ENCODE measurements at regions not wholly inside any gene's neighbourhood (a gene's known extent, or its start where the extent isn't known, plus 50 kb on each side); places are given as distances from the start of the nearest gene placed in this dataset.
A peak's percentile ranks its signal among the peaks of the same experiment; 100 is the strongest.

DNA sequence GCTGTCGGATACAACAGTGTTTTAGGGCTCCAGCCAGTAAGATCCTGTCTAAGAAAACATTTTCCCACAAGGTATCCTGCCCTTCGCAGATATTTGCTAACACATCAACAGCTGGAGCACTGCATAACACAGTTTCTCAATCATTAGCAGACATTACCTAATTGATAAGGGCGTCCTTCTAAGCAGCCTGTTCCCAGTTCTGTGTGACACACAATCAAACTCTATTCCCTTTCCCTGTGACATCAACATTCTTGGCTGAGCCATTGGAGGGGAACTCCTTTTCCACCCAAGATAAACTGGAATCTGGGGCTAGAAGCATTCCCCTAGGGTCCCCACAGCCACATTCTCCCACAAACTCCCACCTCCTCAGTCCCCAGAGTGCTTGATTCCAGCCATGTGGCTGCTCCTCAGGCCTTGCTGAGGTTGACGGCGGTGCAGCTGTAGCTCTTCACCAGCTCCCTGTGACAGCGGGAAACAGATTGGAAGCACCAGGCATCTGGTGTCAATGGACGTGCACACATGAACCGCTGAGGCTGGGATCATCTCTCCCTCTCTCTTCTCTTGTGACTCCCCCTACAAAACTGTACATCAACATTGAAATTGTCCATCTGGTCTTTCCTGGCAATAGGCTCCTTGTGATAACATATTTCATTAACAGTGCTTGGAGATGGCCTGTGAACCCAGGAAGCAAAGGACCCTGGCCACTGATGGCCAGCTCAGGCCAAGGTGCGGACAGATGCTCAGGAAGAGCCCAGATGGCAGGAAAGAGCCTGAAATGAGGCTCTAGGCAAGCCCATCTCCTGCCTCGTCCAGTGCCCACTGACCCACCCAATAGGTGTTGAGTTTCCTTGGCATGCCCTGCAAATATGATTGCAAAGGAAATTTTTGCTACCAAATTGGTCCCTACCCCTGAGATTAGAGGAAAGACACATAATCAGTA, 131.1 kb upstream of the TBX20 start:
- no peak for DNase-seq

GRCh38 chr7:35380739-35381224, 126.9 kb upstream of the TBX20 start:
- no peak for DNase-seq

DNA sequence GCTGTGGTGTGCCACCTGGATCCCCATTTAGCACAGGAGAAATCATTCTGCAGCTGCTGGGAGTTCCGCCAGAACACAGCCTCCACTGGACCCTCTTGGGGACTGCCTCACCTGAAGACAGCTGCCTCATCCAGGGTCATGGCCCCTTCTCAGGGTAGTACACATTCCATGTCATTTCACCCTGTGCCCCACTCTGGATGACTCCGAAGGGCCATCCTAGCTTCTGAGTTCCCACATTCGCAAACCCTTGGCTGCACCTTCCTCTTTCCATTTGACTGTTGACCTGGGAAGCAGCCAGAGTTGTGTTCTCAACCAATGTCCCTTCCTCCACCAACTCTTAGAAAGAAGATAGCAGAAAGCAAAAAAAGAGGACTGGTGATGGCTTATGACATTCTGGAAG, 125.6 kb upstream of the TBX20 start:
- no peak for DNase-seq

DNA sequence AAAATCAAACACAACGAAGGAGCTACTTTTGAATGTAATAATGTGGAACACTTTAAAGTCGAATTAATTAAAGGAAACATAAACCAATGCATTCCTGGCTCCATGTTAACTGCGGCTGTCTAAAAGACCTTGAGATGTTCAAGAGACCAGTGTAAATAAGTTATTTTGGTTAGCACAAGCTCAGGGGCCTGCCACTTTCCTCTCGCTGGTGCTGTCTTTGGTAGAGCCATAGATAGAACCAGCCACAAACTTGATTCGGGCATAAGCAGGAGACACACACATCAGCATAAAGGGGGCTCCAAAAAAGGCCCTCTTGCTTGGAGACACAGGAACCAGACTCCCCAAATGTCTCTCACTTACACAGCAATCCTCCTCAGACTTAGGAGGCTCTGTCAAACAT, 121.6 kb upstream of the TBX20 start:
- no peak for DNase-seq

DNA sequence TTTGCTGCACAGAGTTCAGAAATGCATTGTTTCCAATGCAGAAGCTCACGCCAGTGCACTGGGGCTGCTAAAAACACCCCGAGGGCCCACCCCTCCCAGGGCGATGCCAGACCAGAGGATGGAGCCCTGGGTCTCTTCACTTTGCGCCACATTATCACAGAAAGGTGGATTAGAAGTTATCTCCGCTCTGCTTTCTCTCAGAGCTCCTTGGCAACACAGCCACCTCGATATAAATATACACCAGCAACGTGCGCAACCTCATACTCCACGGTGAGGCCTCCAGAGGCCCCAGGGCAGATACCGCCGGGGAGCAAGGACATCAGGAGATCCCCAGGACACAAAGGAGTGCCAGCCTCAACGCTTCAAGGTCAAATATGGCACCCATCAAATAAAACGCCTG, 121.0 kb upstream of the TBX20 start:
- no peak for DNase-seq

- DNase-seq: no peak
These were observed 117.3 kb upstream of the TBX20 start for GRCh38 chr7:35371221-35371620.

- DNase-seq: no peak
These were observed 116.8 kb upstream of the TBX20 start for GRCh38 chr7:35370687-35371086.

DNA sequence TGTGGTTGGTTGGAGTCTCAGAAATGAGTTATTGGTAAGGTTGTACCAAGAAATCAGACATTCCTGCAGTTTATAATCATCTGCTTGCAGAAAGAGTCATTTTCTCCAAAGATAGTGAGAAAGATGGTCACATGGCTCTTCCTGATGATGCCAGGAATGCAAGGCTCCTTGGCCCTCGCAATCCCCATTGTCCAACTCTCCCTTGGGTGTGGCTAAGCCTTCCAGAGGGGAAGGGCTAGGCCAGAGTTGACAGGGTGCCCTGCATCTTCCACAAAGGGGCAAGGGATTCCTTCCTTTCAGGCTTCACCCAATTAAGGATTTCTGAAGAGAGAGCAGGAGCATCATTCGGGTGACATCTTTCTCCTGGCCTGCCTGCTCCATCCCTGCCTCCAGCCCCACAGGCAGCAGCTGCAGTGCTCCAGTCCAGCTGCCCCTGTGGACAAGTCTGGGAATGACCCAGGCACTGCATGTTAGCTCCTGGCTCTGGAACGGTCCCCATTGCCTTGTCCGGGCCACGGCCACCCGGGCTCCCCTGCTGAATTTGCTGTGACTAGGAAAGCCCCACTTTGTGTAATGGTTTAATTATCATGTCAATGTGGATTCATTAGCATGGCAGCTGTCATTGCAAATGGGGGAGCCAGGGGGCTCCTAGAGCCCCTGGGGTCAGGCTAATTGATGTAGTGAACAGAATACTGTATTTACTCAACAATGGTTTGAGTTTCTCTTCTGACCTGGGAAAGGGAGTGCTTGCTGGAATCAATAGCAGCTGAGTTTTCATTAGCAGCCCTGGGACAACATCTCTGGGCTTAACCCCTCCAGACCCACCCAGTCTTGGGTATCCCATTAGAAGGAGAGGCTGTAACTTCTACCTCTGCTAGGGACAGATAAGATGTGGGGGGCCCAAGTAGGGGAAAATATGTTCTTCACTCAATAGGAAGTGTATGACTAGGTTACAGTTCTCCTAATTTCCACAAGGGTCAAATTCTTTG, 112.6 kb upstream of the TBX20 start:
- peak; percentile 50 for DNase-seq

GRCh38 chr7:35365523-35365922, 111.6 kb upstream of the TBX20 start:
- no peak for DNase-seq

- DNase-seq: no peak
These were observed 108.4 kb upstream of the TBX20 start for GRCh38 chr7:35362341-35362740.

DNA sequence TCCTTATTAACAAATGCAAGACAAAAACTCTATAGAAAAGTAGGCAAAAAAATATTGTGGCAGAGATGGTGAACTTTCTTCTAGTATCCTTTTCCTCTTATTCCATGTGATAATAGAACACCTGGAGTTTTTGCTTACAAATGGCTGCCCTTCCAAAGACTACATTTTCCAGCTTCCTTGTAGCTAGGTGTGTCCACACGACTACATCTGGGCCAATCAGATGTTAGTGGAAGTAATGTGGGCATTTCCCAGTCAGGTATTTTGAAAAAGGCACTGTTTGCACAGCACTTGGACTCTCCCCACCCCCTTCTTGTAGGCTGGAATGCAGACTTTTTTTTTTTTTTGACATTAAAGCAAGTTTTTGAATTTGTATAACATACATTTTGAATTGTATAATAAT, 105.5 kb upstream of the TBX20 start:
- DNase-seq: peak; percentile 52

DNA sequence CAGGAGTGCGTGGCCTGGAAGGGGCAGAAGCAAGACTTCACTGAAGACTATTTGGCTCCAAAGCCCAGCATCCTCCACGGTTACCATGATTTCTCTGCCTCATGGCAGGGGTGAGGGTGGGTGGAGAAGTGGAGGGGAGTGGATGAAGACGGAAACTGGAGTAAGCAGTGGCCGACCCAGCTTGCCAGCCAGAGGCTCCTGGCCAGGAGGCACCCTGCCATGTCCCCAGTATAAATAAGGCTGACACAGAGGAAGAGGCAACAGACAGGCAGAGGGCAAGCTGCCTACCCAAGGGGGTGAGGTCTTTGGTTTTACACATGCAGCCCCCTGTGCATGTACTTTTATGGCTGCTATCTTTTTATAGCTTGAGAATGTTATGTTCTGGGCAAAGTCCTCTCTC, 102.6 kb upstream of the TBX20 start:
- no peak for DNase-seq

DNA sequence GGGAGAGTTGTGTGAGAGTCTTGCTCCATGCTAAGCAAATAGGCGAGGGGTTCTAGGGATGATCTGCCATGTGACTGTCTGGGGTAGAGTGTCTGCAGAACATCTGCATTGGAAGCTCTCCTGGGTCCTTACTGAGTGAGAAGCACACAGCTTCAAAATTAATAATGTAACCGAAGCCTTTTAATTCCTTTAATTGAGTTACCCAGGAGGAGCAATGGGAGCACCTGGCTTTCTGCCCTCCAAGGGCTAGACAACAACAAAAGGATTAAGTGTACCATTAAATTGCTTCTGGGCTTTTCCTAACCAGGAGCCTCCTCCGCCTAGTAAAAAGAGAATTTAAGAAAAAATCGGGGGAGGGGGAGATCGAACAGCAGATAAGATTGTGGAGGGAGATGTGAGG, 102.0 kb upstream of the TBX20 start:
- peak; percentile 55 for DNase-seq

DNA sequence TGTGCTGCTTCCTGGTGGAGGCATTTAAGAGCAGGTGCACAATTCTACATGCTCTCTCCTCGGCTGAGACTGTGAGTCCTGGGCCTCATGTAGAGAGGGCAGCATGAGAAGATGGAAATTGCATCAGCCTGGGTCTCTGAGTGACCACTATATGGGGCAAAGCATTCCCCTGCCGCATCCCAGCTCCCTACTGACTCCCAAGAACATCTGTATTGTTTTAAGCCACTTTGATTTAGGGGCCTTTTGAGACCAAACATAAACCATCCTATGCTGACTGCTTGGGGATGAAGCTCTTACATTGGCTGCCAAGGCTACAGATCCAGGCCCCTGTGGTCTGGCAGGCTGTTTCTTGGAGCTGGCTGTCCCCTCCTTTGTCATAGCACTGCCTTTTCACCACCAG, 101.3 kb upstream of the TBX20 start:
- DNase-seq: no peak

- no peak for DNase-seq
These were observed 99.6 kb upstream of the TBX20 start for GRCh38 chr7:35353481-35353880.

GRCh38 chr7:35351466-35351865, 97.6 kb upstream of the TBX20 start:
- DNase-seq: no peak

DNA sequence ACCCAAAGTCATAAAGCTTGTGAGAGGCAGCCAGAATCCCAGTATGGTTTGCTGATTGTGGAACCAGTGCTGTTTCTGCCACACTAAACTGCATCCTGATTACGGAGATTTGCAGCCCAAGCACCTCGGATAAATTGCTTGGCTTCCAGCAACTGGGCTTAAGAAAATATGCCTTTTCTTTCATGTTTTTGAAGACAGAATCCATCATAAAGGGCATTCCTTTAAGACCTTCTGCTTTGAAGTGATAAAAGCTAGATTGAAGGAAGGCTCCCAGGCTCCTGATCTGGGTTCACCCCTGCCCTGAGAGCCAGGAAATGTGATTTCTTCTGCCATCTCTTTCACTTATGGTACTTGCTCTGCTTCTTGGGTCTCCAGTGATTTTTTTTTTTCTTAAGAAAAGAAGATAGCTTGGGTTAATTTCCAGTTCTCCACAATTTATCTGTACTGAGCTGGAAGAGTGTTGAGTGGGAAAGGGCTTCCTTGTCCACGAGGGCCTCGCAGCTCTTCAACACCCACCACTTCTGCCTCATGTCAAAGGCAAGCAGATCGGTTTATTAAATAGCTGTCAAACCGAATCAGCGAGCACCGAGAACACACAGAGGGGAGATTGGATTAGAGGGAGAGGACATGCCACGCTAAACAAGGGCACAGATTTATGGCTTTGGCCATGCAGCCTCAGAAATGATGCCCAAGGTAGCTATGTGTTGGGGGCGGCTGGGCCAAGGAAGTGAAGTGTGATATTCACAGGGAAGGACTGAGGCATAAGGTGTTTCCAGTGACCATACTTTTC, 94.9 kb upstream of the TBX20 start:
- DNase-seq: no peak

GRCh38 chr7:35342786-35343185, 88.9 kb upstream of the TBX20 start:
- DNase-seq: no peak

DNA sequence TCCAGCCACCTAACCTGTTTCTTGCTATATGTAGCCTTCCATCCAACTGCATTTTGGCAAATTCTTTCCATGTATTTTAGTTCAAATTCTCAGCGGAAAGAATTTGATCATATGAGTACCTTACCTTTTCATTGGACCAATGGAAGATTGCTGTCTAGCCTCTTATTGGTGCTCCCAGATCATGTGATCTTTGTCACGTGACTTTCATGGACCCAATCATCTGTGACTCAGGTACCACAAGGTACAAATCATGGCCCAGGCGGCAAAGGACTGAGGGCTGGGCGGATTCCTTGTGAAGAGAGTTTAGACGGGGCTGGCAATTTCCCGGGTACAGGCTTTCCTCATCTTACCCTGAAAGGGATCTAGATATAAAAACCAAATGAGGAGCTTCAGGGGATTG, 85.9 kb upstream of the TBX20 start:
- no peak for DNase-seq

DNA sequence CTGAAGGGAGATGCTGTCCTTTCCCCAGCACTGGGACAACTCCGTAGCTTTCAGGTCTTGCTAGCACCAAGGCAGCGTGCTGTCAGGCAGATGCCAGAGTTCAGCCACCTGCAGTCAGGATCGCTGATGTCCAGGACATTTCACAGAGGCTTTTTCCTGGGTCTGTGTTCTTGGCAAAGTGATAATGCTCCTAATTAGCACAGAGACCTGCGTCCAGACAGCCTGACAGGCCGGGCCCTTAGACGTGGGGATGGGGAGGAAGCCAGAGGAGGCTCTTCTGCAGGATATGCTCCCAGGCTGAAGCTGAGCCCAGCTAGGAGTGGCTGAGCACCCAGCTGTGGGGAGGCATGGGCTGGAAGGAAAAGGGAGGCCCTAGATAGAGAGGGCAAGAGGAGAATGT, 82.5 kb upstream of the TBX20 start:
- DNase-seq: no peak

- DNase-seq: no peak
These were observed 80.6 kb upstream of the TBX20 start for GRCh38 chr7:35334506-35334905.

GRCh38 chr7:35333265-35333664, 79.4 kb upstream of the TBX20 start:
- no peak for DNase-seq

Measured in NCI-H69 (cell line).